Stomach smooth muscle (tissue), 2 donors: ENCODE measurements at regions not wholly inside any gene's neighbourhood (a gene's known extent, or its start where the extent isn't known, plus 50 kb on each side); places are given as distances from the start of the nearest gene placed in this dataset.
"Not testable (repeated sequence)": the region's sequence is repeated elsewhere in the genome, so short reads cannot be mapped to it uniquely, and the experiment has no call there.

Experiments used
- H3K27ac ChIP-seq: one replicate; pipeline ENCODE4 v1.7.0; 2013; ENCODE audit warnings: mild to moderate bottlenecking, low read length, inconsistent platforms
- H3K27me3 ChIP-seq, 2 donors: one replicate each; pipeline ENCODE4 v1.7.0; 2013; ENCODE audit warnings: low read length in 2 of 2; ENCODE audit not compliant: insufficient read depth in 2 of 2, control insufficient read depth in 1 of 2
- H3K36me3 ChIP-seq, 2 donors: one replicate each; pipeline ENCODE4 v1.7.0; 2013; ENCODE audit warnings: low read length in 2 of 2; ENCODE audit not compliant: control insufficient read depth in 2 of 2, insufficient read depth in 2 of 2
- H3K4me1 ChIP-seq: one replicate; pipeline ENCODE4 v1.7.0; 2013; ENCODE audit warnings: low read length; ENCODE audit not compliant: control insufficient read depth, insufficient read depth
- H3K4me3 ChIP-seq, 2 donors: one replicate each; pipeline ENCODE4 v1.7.0; 2013; ENCODE audit warnings: low read length in 2 of 2
- H3K9ac ChIP-seq, 2 donors: one replicate each; pipeline ENCODE4 v1.7.0; 2013; ENCODE audit warnings: low read length in 2 of 2, mild to moderate bottlenecking in 1 of 2
- H3K9me3 ChIP-seq, 2 donors: one replicate each; pipeline ENCODE4 v1.7.0; 2013; ENCODE audit warnings: low read length in 2 of 2; ENCODE audit not compliant: control insufficient read depth in 2 of 2
- donor health status: healthy.
- donor health status: Pancreatic carcinoma.

DNA sequence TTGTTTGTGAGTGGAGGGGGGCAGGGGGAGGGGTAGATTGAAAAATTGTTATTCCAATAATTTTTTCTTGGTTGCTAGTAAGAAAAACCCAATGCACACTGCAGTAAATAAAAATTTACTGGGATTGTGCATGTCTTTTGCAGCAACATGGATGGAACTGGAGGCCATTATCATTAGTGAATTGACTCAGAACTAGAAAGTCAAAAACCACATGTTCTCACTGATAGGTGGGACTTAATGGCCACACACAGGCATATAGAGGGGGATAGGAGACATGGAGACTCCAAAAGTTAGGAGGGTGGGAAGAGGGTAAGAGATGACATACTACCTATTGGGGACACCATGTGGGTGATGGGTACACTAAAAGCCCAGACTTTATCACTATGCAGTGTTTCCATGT is 67.2 kb downstream of the BUB3 start:
- Histone ChIP-seq H3K4me1 (no peaks in the 10 kb centered on the region), H3K36me3 (peaks cover 0 to 2% of the 10 kb centered on the region in 2 donors), H3K9me3 (no peaks in the 10 kb centered on the region), H3K27me3 (no peaks in the 10 kb centered on the region), H3K9ac (no peak overlapping the region), H3K4me3 (no peak overlapping the region), H3K27ac (no peak overlapping the region)

GRCh38 chr10:123222832-123223231 is 68.6 kb downstream of the BUB3 start:
- H3K27ac ChIP-seq, result no peak overlapping the region
- H3K9me3 ChIP-seq, result no peaks in the 10 kb centered on the region
- H3K27me3 ChIP-seq, result no peaks in the 10 kb centered on the region

DNA sequence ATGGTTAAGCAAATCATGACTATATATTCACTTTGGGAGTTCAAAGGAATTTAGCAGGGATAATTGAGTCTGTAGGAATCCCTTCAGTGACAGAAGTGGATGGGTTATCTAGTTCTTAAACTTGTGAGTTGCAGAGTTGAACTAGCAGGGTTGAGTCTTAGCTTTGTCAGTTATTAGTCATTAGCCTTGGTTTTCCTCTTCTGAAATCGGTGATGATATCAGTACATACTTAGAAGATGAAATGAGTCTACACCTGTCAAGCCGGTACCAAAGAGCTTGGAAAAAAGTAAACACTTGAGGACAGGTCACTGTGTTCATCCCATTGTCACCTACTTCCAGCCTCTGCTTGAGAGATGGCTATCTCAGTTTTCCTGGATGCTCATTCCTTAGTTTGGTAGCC is 73.5 kb downstream of the BUB3 start:
- Histone ChIP-seq H3K36me3 (peaks cover 0 to 3% of the 10 kb centered on the region in 2 donors), H3K9ac (no peak overlapping the region), H3K4me1 (no peaks in the 10 kb centered on the region), H3K9me3 (peaks cover 3 to 8% of the 10 kb centered on the region in 2 donors), H3K27ac (no peak overlapping the region), H3K4me3 (no peak overlapping the region), H3K27me3 (no peaks in the 10 kb centered on the region)

More at GRCh38 chr10:123222832-123223231, 68.6 kb downstream of the BUB3 start:
- no peaks in the 10 kb centered on the region for H3K4me1 ChIP-seq
- no peak overlapping the region for H3K9ac ChIP-seq
- H3K4me3 ChIP-seq, result no peak overlapping the region
- H3K36me3 ChIP-seq, result peaks cover 0 to 2% of the 10 kb centered on the region in 2 donors

GRCh38 chr10:123229927-123230630 is 75.9 kb downstream of the BUB3 start:
- H3K4me1 ChIP-seq, result no peaks in the 10 kb centered on the region
- peaks cover 0 to 3% of the 10 kb centered on the region in 2 donors for H3K36me3 ChIP-seq
- no peak overlapping the region for H3K9ac ChIP-seq
- H3K27me3 ChIP-seq, result no peaks in the 10 kb centered on the region
- peaks cover 10 to 14% of the 10 kb centered on the region in 2 donors for H3K9me3 ChIP-seq
- no peak overlapping the region for H3K4me3 ChIP-seq
- no peak overlapping the region for H3K27ac ChIP-seq

- H3K27ac ChIP-seq, H3K27me3 ChIP-seq, H3K36me3 ChIP-seq, H3K9ac ChIP-seq, H3K4me3 ChIP-seq, H3K4me1 ChIP-seq: not testable (repeated sequence)
- peaks cover 10 to 14% of the 10 kb centered on the region in 2 donors for H3K9me3 ChIP-seq
These were observed 78.7 kb downstream of the BUB3 start for GRCh38 chr10:123232879-123233278.

DNA sequence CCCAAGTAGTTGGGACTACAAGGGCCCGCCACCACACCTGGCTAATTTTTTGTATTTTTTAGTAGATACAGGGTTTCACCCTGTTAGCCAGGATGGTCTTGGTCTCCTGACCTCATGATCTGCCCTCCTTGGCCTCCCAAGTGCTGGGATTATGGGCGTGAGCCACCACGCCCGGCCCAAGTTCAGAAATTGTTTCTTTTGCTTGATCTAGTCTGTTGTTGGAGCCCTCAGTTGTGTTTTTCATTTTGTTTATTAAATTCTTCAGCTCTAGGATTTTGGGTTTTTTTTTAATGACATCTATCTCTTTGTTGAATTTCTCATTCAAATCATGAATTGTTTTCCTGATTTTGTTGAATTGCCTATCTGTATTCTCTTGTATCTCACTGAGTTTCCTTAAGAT is 80.8 kb downstream of the BUB3 start:
- H3K27ac ChIP-seq, H3K4me1 ChIP-seq, H3K9ac ChIP-seq, H3K36me3 ChIP-seq, H3K4me3 ChIP-seq, H3K27me3 ChIP-seq: not testable (repeated sequence)
- peaks cover 10 to 14% of the 10 kb centered on the region in 2 donors for H3K9me3 ChIP-seq

GRCh38 chr10:123236126-123236525 is 81.9 kb downstream of the BUB3 start:
- H3K27ac ChIP-seq, result no peak overlapping the region
- H3K27me3 ChIP-seq, result no peaks in the 10 kb centered on the region
- no peak overlapping the region for H3K9ac ChIP-seq
- H3K36me3 ChIP-seq, result peaks cover 0 to 3% of the 10 kb centered on the region in 2 donors
- H3K9me3 ChIP-seq, result peaks cover 9 to 12% of the 10 kb centered on the region in 2 donors
- no peaks in the 10 kb centered on the region for H3K4me1 ChIP-seq
- H3K4me3 ChIP-seq, result no peak overlapping the region

DNA sequence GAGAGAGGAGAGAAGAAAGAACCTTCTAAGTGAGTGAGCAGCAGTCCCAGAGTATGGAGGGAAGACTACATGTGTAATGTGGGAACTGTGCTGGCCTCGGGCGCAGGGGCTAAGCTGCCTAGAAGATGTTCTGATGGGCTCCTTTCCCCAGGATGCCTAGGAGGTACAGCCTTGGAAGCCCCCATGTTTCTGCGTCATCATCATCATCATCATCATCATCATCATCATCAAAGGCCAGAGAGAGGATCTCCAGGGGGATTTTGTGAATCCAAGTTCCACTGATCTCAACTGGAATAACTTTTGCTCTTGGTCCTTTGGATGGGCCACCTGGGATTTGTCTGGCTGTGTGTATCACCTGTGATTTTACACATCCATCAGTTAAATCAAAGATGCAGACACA is 86.0 kb downstream of the BUB3 start:
- no peak overlapping the region for H3K9ac ChIP-seq
- H3K9me3 ChIP-seq, result no peaks in the 10 kb centered on the region
- no peak overlapping the region for H3K4me3 ChIP-seq
- H3K36me3 ChIP-seq, result no peaks in the 10 kb centered on the region
- no peaks in the 10 kb centered on the region for H3K4me1 ChIP-seq
- no peak overlapping the region for H3K27ac ChIP-seq
- no peaks in the 10 kb centered on the region for H3K27me3 ChIP-seq

DNA sequence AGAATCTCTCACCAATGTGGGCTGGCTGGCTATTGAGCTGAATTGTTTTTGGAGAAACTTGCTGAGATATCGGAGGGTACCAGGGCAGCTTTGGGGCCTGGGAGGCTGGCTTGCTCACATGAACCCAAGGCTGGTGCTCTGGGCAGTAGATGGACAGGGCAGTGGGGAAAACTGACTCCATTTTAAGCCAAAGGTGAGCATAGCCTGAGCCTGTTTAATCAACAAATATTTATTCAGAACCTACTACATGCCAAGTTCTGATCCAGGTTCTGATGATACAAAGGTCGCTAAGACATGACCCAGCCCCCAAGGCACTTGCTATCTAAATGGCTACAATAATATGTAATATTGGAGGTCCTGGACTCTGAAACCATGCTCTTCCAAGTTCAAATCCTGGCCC is 86.6 kb downstream of the BUB3 start:
- Histone ChIP-seq H3K9me3 (no peaks in the 10 kb centered on the region), H3K4me1 (no peaks in the 10 kb centered on the region), H3K4me3 (no peak overlapping the region), H3K9ac (no peak overlapping the region), H3K36me3 (no peaks in the 10 kb centered on the region), H3K27ac (no peak overlapping the region), H3K27me3 (no peaks in the 10 kb centered on the region)

- Histone ChIP-seq H3K27me3 (no peaks in the 10 kb centered on the region), H3K9ac (no peak overlapping the region), H3K36me3 (no peaks in the 10 kb centered on the region), H3K9me3 (no peaks in the 10 kb centered on the region), H3K4me1 (no peaks in the 10 kb centered on the region), H3K4me3 (no peak overlapping the region), H3K27ac (no peak overlapping the region)
These were observed 87.4 kb downstream of the BUB3 start for GRCh38 chr10:123241391-123242141.

GRCh38 chr10:123244747-123245146 is 90.5 kb downstream of the BUB3 start:
- no peaks in the 10 kb centered on the region for H3K4me1 ChIP-seq
- no peaks in the 10 kb centered on the region for H3K36me3 ChIP-seq
- H3K9me3 ChIP-seq, result no peaks in the 10 kb centered on the region
- no peak overlapping the region for H3K27ac ChIP-seq
- no peak overlapping the region for H3K4me3 ChIP-seq
- no peak overlapping the region for H3K9ac ChIP-seq
- H3K27me3 ChIP-seq, result no peaks in the 10 kb centered on the region
